ENCODE measurements at regions not wholly inside any gene's neighbourhood (a gene's known extent, or its start where the extent isn't known, plus 50 kb on each side); places are given as distances from the start of the nearest gene placed in this dataset.

- TF ChIP-seq, protein P1, sequence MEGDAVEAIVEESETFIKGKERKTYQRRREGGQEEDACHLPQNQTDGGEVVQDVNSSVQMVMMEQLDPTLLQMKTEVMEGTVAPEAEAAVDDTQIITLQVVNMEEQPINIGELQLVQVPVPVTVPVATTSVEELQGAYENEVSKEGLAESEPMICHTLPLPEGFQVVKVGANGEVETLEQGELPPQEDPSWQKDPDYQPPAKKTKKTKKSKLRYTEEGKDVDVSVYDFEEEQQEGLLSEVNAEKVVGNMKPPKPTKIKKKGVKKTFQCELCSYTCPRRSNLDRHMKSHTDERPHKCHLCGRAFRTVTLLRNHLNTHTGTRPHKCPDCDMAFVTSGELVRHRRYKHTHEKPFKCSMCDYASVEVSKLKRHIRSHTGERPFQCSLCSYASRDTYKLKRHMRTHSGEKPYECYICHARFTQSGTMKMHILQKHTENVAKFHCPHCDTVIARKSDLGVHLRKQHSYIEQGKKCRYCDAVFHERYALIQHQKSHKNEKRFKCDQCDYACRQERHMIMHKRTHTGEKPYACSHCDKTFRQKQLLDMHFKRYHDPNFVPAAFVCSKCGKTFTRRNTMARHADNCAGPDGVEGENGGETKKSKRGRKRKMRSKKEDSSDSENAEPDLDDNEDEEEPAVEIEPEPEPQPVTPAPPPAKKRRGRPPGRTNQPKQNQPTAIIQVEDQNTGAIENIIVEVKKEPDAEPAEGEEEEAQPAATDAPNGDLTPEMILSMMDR (conservative IDR thresholded peaks at IDR 0.05): no peak
- TF ChIP-seq ZFX (IDR thresholded peaks at IDR 0.05): no peak
These were observed 89.6 kb upstream of the RIPOR2 start for GRCh38 chr6:25025248-25025918.

All from C4-2B (cell line).